K562 (cell line): ENCODE measurements at regions not wholly inside any gene's neighbourhood (a gene's known extent, or its start where the extent isn't known, plus 50 kb on each side); places are given as distances from the start of the nearest gene placed in this dataset.

ENCODE experiments used
- ATAC-seq: fragments of 200-7000 bp; cut with Tn5 transposase; 3 replicates; pipeline ENCODE4 v1.9.1; 2020; ENCODE audit warnings: moderate library complexity
- BruUV-seq: library from RNA; stranded (reverse); fragments of 400-500 nt; replicated peaks from 2 replicates; lab custom pipeline; 2021; lab: Mats Ljungman, UMichigan
- CTCF ChIA-PET: fragments of 300-600 bp; formaldehyde crosslinking; extraction: SDS; loops from one replicate; lab custom pipeline; 2021; ENCODE audit warnings: low intra/inter-chr PET ratio; lab: Yijun Ruan, JAX
- POLR2A ChIA-PET: fragments of 300-600, 350-650 bp; sonication (Branson Sonifier 250); formaldehyde crosslinking; extraction: SDS; loops from one replicate; lab custom pipeline; 2021; ENCODE audit warnings: antibody characterized with exemption, inconsistent platforms; lab: Yijun Ruan, JAX
- DNase-seq, 4 experiments: peaks; one replicate each; pipeline versions ENCODE4 v3.0.0 to v3.0.0-alpha.2; 2011 to 2018; ENCODE audit warnings: low spot score in 3 of 4, mixed read lengths in 3 of 4; ENCODE audit errors: extremely low read depth in 1 of 4
- FAIRE-seq: peaks from 2 replicates; lab custom pipeline; 2011; peaks lifted over from hg19 to GRCh38; lab: Jason Lieb, UNC
- H2AFZ ChIP-seq: 2 replicates; pipeline ENCODE4 v1.6.0; 2011; ENCODE audit warnings: low read depth, low read length, control low read depth, inconsistent platforms
- H3K27ac ChIP-seq: fragments of 200-600 bp; 3 replicates; pipeline ENCODE4 v1.8.0; 2011; ENCODE audit warnings: low read depth, mild to moderate bottlenecking, control low read depth, inconsistent platforms, low read length, moderate library complexity, mixed read lengths; ENCODE audit errors: extremely low read depth
- H3K27me3 ChIP-seq, 2 experiments: fragments of 300-600 bp in 1 of 2; 2 replicates in 1 of 2; 3 replicates in 1 of 2; pipeline versions ENCODE4 v1.6.0 to v1.8.0; 2011; ENCODE audit warnings: inconsistent platforms in 2 of 2, low read length in 2 of 2, mild to moderate bottlenecking in 1 of 2, mixed read lengths in 1 of 2, moderate library complexity in 1 of 2; ENCODE audit not compliant: control insufficient read depth in 2 of 2, insufficient read depth in 2 of 2
- H3K36me3 ChIP-seq: fragments of 300-600 bp; 3 replicates; pipeline ENCODE4 v1.8.0; 2011; ENCODE audit warnings: mild to moderate bottlenecking, low read length, inconsistent platforms; ENCODE audit not compliant: control insufficient read depth, insufficient read depth
- H3K4me1 ChIP-seq, 2 experiments: fragments of 200-600 bp in 1 of 2; replicated peaks in 1 of 2; 2 replicates in 1 of 2; 3 replicates in 1 of 2; pipeline versions ENCODE4 v1.5.1 to v1.8.0; 2011; ENCODE audit warnings: inconsistent platforms in 2 of 2, low read length in 2 of 2, mild to moderate bottlenecking in 1 of 2, mixed read lengths in 1 of 2, moderate library complexity in 1 of 2; ENCODE audit not compliant: control insufficient read depth in 2 of 2, insufficient read depth in 2 of 2
- H3K4me2 ChIP-seq: 2 replicates; pipeline ENCODE4 v1.6.1; 2011; ENCODE audit warnings: low read length, control low read depth, inconsistent platforms, mixed read lengths; ENCODE audit not compliant: insufficient read depth
- H3K4me3 ChIP-seq: fragments of 200-600 bp; sonication (generic), shearing (Covaris generic); 2 replicates; pipeline ENCODE4 v1.5.1; 2016; ENCODE audit warnings: control low read depth, inconsistent platforms
- H3K79me2 ChIP-seq: fragments of 200-600 bp; 3 replicates; pipeline ENCODE4 v1.8.0; 2011; ENCODE audit warnings: low read length, inconsistent platforms; ENCODE audit not compliant: control insufficient read depth, insufficient read depth
- H3K9ac ChIP-seq, 2 experiments: 2 replicates each; pipeline versions ENCODE4 v1.6.0 to v1.6.1; 2011; ENCODE audit warnings: low read depth in 2 of 2, low read length in 2 of 2, control low read depth in 1 of 2, inconsistent platforms in 1 of 2, mild to moderate bottlenecking in 1 of 2, mixed read lengths in 1 of 2; ENCODE audit not compliant: insufficient read depth in 1 of 2
- H3K9me1 ChIP-seq: one replicate; pipeline ENCODE4 v1.6.0; 2011; ENCODE audit warnings: inconsistent platforms, mild to moderate bottlenecking, low read length, moderate library complexity; ENCODE audit not compliant: control insufficient read depth, insufficient read depth
- H3K9me3 ChIP-seq: replicated peaks from 2 replicates; pipeline ENCODE4 v1.5.1; 2011; ENCODE audit warnings: low read depth, low read length, inconsistent platforms; ENCODE audit not compliant: control insufficient read depth, insufficient read depth
- H4K20me1 ChIP-seq: replicated peaks from 2 replicates; pipeline ENCODE4 v1.6.1; 2011; ENCODE audit warnings: low read length, inconsistent platforms, mixed read lengths; ENCODE audit not compliant: control insufficient read depth, insufficient read depth
- CEBPG ChIP-seq, 3 experiments: fragments of 200-800 bp in 1 of 3; sonication (Bioruptor generic) in 1 of 3; sonication (generic) in 1 of 3; formaldehyde crosslinking in 1 of 3; IDR thresholded peaks in 2 of 3; conservative IDR thresholded peaks in 1 of 3; 2 replicates each; pipeline versions ENCODE4 v1.6.1 to v1.8.0; 2016 to 2022; ENCODE audit warnings: missing compliant biosample characterization in 2 of 3, missing genetic modification characterization in 2 of 3, mild to moderate bottlenecking in 1 of 3, missing genetic modification reagents in 1 of 3
- CSDE1 ChIP-seq, 2 experiments: fragments of 450-650 bp; IDR thresholded peaks; 2 replicates each; pipeline ENCODE4 v1.6.1; 2016; ENCODE audit warnings: mild to moderate bottlenecking in 1 of 2
- ELK1 ChIP-seq: sonication (generic); formaldehyde crosslinking; IDR thresholded peaks from 2 replicates; pipeline ENCODE4 v1.8.1; 2022; ENCODE audit warnings: missing genetic modification reagents
- HIVEP1 ChIP-seq: fragments of 250-450 bp; sonication (Bioruptor Pico); IDR thresholded peaks from 2 replicates; pipeline ENCODE4 v1.4.0; 2020; ENCODE audit warnings: mild to moderate bottlenecking
- L3MBTL2 ChIP-seq: fragments of 450-650 bp; IDR thresholded peaks from 2 replicates; pipeline ENCODE4 v1.6.1; 2016; ENCODE audit warnings: mild to moderate bottlenecking, moderate library complexity
- MAZ ChIP-seq, 2 experiments: fragments of 450-650 bp in 1 of 2; sonication (generic) in 1 of 2; formaldehyde crosslinking; IDR thresholded peaks in 1 of 2; conservative IDR thresholded peaks in 1 of 2; 2 replicates each; pipeline versions ENCODE4 v1.4.0 to v1.5.0; 2020; ENCODE audit warnings: mild to moderate bottlenecking in 1 of 2, missing genetic modification reagents in 1 of 2
- POLR2B ChIP-seq: fragments of 450-650 bp; IDR thresholded peaks from 2 replicates; pipeline ENCODE4 v1.6.1; 2018; ENCODE audit warnings: low read depth; ENCODE audit not compliant: partially characterized antibody
- SAP30 ChIP-seq: fragments of 200-600 bp; sonication (generic); IDR thresholded peaks from 2 replicates; pipeline ENCODE4 v1.6.1; 2012; ENCODE audit warnings: borderline replicate concordance, low read depth, mild to moderate bottlenecking, moderate library complexity, low read length, control low read depth, inconsistent platforms; ENCODE audit not compliant: insufficient read depth, poor library complexity, severe bottlenecking
- SLC30A9 ChIP-seq: fragments of 250-450 bp; sonication (Bioruptor Pico); IDR thresholded peaks from 2 replicates; pipeline ENCODE4 v1.8.0; 2022; ENCODE audit warnings: mild to moderate bottlenecking, moderate library complexity
- ZBTB17 ChIP-seq: fragments of 450-650 bp; formaldehyde crosslinking; IDR thresholded peaks from 2 replicates; pipeline ENCODE4 v1.4.0; 2020; ENCODE audit warnings: mild to moderate bottlenecking
- ZBTB40 ChIP-seq, 2 experiments: fragments of 450-650 bp in 1 of 2; sonication (generic) in 1 of 2; formaldehyde crosslinking in 1 of 2; IDR thresholded peaks; 2 replicates each; pipeline versions ENCODE4 v1.7.1 to v1.9.0; 2016 to 2022; ENCODE audit warnings: inconsistent platforms in 1 of 2, mild to moderate bottlenecking in 1 of 2, missing genetic modification reagents in 1 of 2
- ZKSCAN1 ChIP-seq: fragments of 150-350 bp; IDR thresholded peaks from 2 replicates; pipeline ENCODE4 v1.6.1; 2016; ENCODE audit warnings: low read depth, low read length
- ZNF444 ChIP-seq: fragments of 250-450 bp; sonication (Bioruptor Pico); IDR thresholded peaks from 2 replicates; pipeline ENCODE4 v1.4.0; 2020; ENCODE audit warnings: mild to moderate bottlenecking, moderate library complexity
- WGBS: fragments of 100-300 bp; shearing (Covaris generic); methylation state at CpG from one replicate; pipeline ENCODE4 v1.1.6; 2016; ENCODE audit warnings: low coverage, mixed read lengths; ENCODE audit not compliant: insufficient coverage; ENCODE audit errors: missing lambda C conversion rate; 5-methylcytosine and 5-hydroxymethylcytosine counted together
- in situ Hi-C: fragments of 300-500 bp; cut with MboI; formaldehyde crosslinking; loops from 4 replicates; pipeline ENCODE4 v1.15.0; 2018; ENCODE audit warnings: inconsistent platforms, mixed read lengths
- intact Hi-C: fragments of 100-400 bp; cut with micrococcal nuclease; formaldehyde crosslinking; loops from 2 replicates; pipeline ENCODE4 v1.14.2; 2022

- no peaks in the 10 kb centered on the region for H3K36me3 ChIP-seq
- H3K79me2 ChIP-seq: no peaks in the 10 kb centered on the region
- no peaks in the 10 kb centered on the region for H3K27me3 ChIP-seq
- DNase-seq: no peak
- H3K4me1 ChIP-seq: no peaks in the 10 kb centered on the region
- H3K9ac ChIP-seq: no peak overlapping the region
- no TSS peak for BruUV-seq
- H3K9me3 ChIP-seq: no peaks in the 10 kb centered on the region
- H3K4me2 ChIP-seq: no peak overlapping the region
- 0% methylated on average over 1 of the region's 1 CpG for WGBS
- FAIRE-seq: no peak
- H3K4me3 ChIP-seq: no peak overlapping the region
- H4K20me1 ChIP-seq: no peaks in the 10 kb centered on the region
- TF ChIP-seq HIVEP1 (CRISPR knock-in tag): no peak
- no peak for TF ChIP-seq ZBTB17 (CRISPR knock-in tag)
- TF ChIP-seq ZBTB40 (IDR thresholded peaks at IDR 0.05): no peak
- TF ChIP-seq ZBTB40 (CRISPR knock-in tag; IDR thresholded peaks at IDR 0.05): no peak
- no peak for TF ChIP-seq CSDE1 (IDR thresholded peaks at IDR 0.05)
- no peak for TF ChIP-seq ELK1 (CRISPR knock-in tag)
- TF ChIP-seq SAP30: no peak
- no peak for TF ChIP-seq MAZ (CRISPR knock-in tag; conservative IDR thresholded peaks at IDR 0.05 in 1 of 2, IDR thresholded peaks at IDR 0.05 in 1 of 2)
- TF ChIP-seq L3MBTL2: no peak
- no peak for TF ChIP-seq SLC30A9
- no peak for TF ChIP-seq ZNF444 (CRISPR knock-in tag)
- TF ChIP-seq POLR2B: no peak
- TF ChIP-seq ZKSCAN1: no peak
- TF ChIP-seq CEBPG (CRISPR knock-in tag; IDR thresholded peaks at IDR 0.05): no peak
- TF ChIP-seq CEBPG (tag; conservative IDR thresholded peaks at IDR 0.05 in 1 of 2, IDR thresholded peaks at IDR 0.05 in 1 of 2): no peak
- no peak for ATAC-seq
- H3K9me1 ChIP-seq: no peaks in the 10 kb centered on the region
- ChIA-PET POLR2A (no interaction called here), CTCF (no interaction called here)
- in situ Hi-C loops (no loop called here), intact Hi-C loops (no loop called here)
- H3K27ac ChIP-seq: no peak overlapping the region
- no peak overlapping the region for H2AFZ ChIP-seq
Observed at GRCh38 chr4:136985683-136986082, 546.6 kb downstream of the PCDH18 start.
